ENCODE measurements at regions not wholly inside any gene's neighbourhood (a gene's known extent, or its start where the extent isn't known, plus 50 kb on each side); places are given as distances from the start of the nearest gene placed in this dataset.

- Mint-ChIP-seq H3K4me3 (no peak overlapping the region), H3K36me3 (no peaks in the 10 kb centered on the region), H3K9me3 (peaks cover 0 to 7% (median 3%) of the 10 kb centered on the region in 7 donors), H3K27me3 (ENCODE audit: low read depth in 3 of 3) (peaks cover 4 to 7% (median 5%) of the 10 kb centered on the region in 3 donors), H3K4me1 (no peaks in the 10 kb centered on the region), H3K27ac (no peak overlapping the region)
- Histone ChIP-seq H2AFZ (ENCODE audit: insufficient read depth, low read depth, low read length, poor library complexity, severe bottlenecking) (no peak overlapping the region), H3K4me3 (replicated peaks in 1 of 3; ENCODE audit: low read depth in 2 of 3, low read length in 3 of 3) (no peak overlapping the region), H3K36me3 (replicated peaks in 1 of 2; ENCODE audit: control insufficient read depth in 1 of 2, insufficient read depth in 2 of 2, low read length in 2 of 2) (no peaks in the 10 kb centered on the region), H3K9me3 (replicated peaks in 1 of 2; ENCODE audit: control insufficient read depth in 1 of 2, insufficient read depth in 1 of 2, low read length in 2 of 2) (peaks cover 0 to 3% of the 10 kb centered on the region in 2 donors), H3K27me3 (ENCODE audit: control insufficient read depth in 2 of 2, insufficient read depth in 2 of 2, low read length in 2 of 2) (no peaks in the 10 kb centered on the region), H3K4me1 (ENCODE audit: control insufficient read depth in 1 of 2, insufficient read depth in 2 of 2, low read length in 2 of 2) (no peaks in the 10 kb centered on the region), H3K27ac (ENCODE audit: low read depth in 1 of 2, low read length in 2 of 2) (no peak overlapping the region), H3K9ac (ENCODE audit: insufficient read depth, low read length, poor library complexity, severe bottlenecking) (no peak overlapping the region), H3K4me2 (replicated peaks; ENCODE audit: extremely low read depth, low read length, poor library complexity, severe bottlenecking) (no peak overlapping the region), H3K79me2 (ENCODE audit: insufficient read depth, low read length) (no peaks in the 10 kb centered on the region), H4K20me1 (ENCODE audit: insufficient read depth, low read length) (no peaks in the 10 kb centered on the region)
- TF ChIP-seq CTCF (IDR thresholded peaks at IDR 0.05) = no peak
- intact Hi-C loops (cut with micrococcal nuclease) = no loop called here
- WGBS (ENCODE audit: insufficient coverage) = 100% methylated on average over 3 of the region's 4 CpGs
- DNase-seq = no peak
Measured at GRCh38 chr14:76566439-76566838, 190.5 kb downstream of the ESRRB start.

GRCh38 chr14:76574416-76575095 lies 186.7 kb upstream of the VASH1 start:
- H3K79me2 ChIP-seq (ENCODE audit: insufficient read depth, low read length) = no peaks in the 10 kb centered on the region
- Mint-ChIP-seq H3K4me1 (no peaks in the 10 kb centered on the region), H3K9me3 (peaks cover 0 to 10% (median 3%) of the 10 kb centered on the region in 7 donors), H3K36me3 (no peaks in the 10 kb centered on the region), H3K4me3 (no peak overlapping the region), H3K27ac (no peak overlapping the region), H3K27me3 (ENCODE audit: low read depth in 3 of 3) (peaks cover 2 to 9% (median 2%) of the 10 kb centered on the region in 3 donors)
- H3K9ac ChIP-seq (ENCODE audit: insufficient read depth, low read length, poor library complexity, severe bottlenecking) = no peak overlapping the region
- intact Hi-C loops (cut with micrococcal nuclease) = no loop called here
- no peaks in the 10 kb centered on the region for H3K4me1 ChIP-seq (ENCODE audit: control insufficient read depth in 1 of 2, insufficient read depth in 2 of 2, low read length in 2 of 2)
- no peak overlapping the region for H3K4me3 ChIP-seq (replicated peaks in 1 of 3; ENCODE audit: low read depth in 2 of 3, low read length in 3 of 3)
- no peaks in the 10 kb centered on the region for H3K27me3 ChIP-seq (ENCODE audit: control insufficient read depth in 2 of 2, insufficient read depth in 2 of 2, low read length in 2 of 2)
- 79% methylated on average over 15 of the region's 22 CpGs for WGBS (ENCODE audit: insufficient coverage)
- H2AFZ ChIP-seq (ENCODE audit: insufficient read depth, low read depth, low read length, poor library complexity, severe bottlenecking) = no peak overlapping the region
- no peak for TF ChIP-seq CTCF (IDR thresholded peaks at IDR 0.05)
- H3K36me3 ChIP-seq (replicated peaks in 1 of 2; ENCODE audit: control insufficient read depth in 1 of 2, insufficient read depth in 2 of 2, low read length in 2 of 2) = no peaks in the 10 kb centered on the region
- no peak overlapping the region for H3K4me2 ChIP-seq (replicated peaks; ENCODE audit: extremely low read depth, low read length, poor library complexity, severe bottlenecking)
- H3K9me3 ChIP-seq (replicated peaks in 1 of 2; ENCODE audit: control insufficient read depth in 1 of 2, insufficient read depth in 1 of 2, low read length in 2 of 2) = peaks cover 0 to 3% of the 10 kb centered on the region in 2 donors
- DNase-seq = no peak
- no peaks in the 10 kb centered on the region for H4K20me1 ChIP-seq (ENCODE audit: insufficient read depth, low read length)
- H3K27ac ChIP-seq (ENCODE audit: low read depth in 1 of 2, low read length in 2 of 2) = no peak overlapping the region
